HCT116 (cell line): ENCODE measurements at regions not wholly inside any gene's neighbourhood (a gene's known extent, or its start where the extent isn't known, plus 50 kb on each side); places are given as distances from the start of the nearest gene placed in this dataset.

Source experiments
- ATAC-seq: fragments of 200-7000 bp; cut with Tn5 transposase; 2 replicates; pipeline ENCODE4 v1.9.1; 2020; ENCODE audit warnings: mild to moderate bottlenecking, moderate library complexity
- BruUV-seq: library from RNA; stranded (reverse); fragments of 400-500 nt; replicated peaks from 2 replicates; lab custom pipeline; 2021; lab: Mats Ljungman, UMichigan
- CTCF ChIA-PET: fragments of 300-600 bp; sonication (Branson Sonifier 250); formaldehyde crosslinking; loops from one replicate; lab custom pipeline; 2021; ENCODE audit warnings: antibody characterized with exemption; lab: Charles Lee
- POLR2A ChIA-PET: fragments of 300-600, 350-600 bp; sonication (Branson Sonifier 250); formaldehyde crosslinking; loops from one replicate; lab custom pipeline; 2021; ENCODE audit warnings: antibody characterized with exemption; lab: Charles Lee
- RAD21 ChIA-PET, 2 experiments: fragments of 300-600 bp; sonication (Branson Sonifier 250); formaldehyde crosslinking; loops; one replicate each; lab custom pipeline; 2023; ENCODE audit warnings: low total read pairs in 2 of 2; ENCODE audit not compliant: uncharacterized antibody in 2 of 2, unreplicated experiment in 2 of 2, low non-redundant PET in 1 of 2; lab: Charles Lee
- DNase-seq: peaks from one replicate; pipeline ENCODE4 v3.0.0-alpha.2; 2010; ENCODE audit warnings: low read depth, low spot score
- H2AFZ ChIP-seq: fragments of 200-600 bp; shearing (Covaris generic), sonication (generic); 2 replicates; pipeline ENCODE4 v1.6.1; 2017; ENCODE audit warnings: low read depth, mixed run types, mixed read lengths, antibody characterized with exemption, low read length; ENCODE audit not compliant: poor library complexity, severe bottlenecking
- H3K27ac ChIP-seq: 2 replicates; pipeline ENCODE4 v1.5.1; 2012; ENCODE audit warnings: low read depth, low read length
- H3K27me3 ChIP-seq: fragments of 200-600 bp; sonication (generic); 2 replicates; pipeline ENCODE4 v1.6.1; 2016; ENCODE audit warnings: mixed run types, low read length, mixed read lengths; ENCODE audit not compliant: insufficient read depth
- H3K36me3 ChIP-seq, 2 experiments: fragments of 200-500 bp in 1 of 2; fragments of 200-600 bp in 1 of 2; sonication (Bioruptor generic) in 1 of 2; sonication (generic) in 1 of 2; 2 replicates each; pipeline versions ENCODE4 v1.5.1 to v1.6.1; 2014 to 2016; ENCODE audit warnings: low read length in 2 of 2, inconsistent platforms in 1 of 2, mixed read lengths in 1 of 2, mixed run types in 1 of 2; ENCODE audit not compliant: insufficient read depth in 2 of 2, control insufficient read depth in 1 of 2
- H3K4me1 ChIP-seq, 2 experiments: fragments of 200-600 bp in 1 of 2; sonication (generic) in 1 of 2; 2 replicates each; pipeline versions ENCODE4 v1.5.1 to v1.6.1; 2012 to 2017; ENCODE audit warnings: low read length in 2 of 2, inconsistent platforms in 1 of 2, mild to moderate bottlenecking in 1 of 2, mixed read lengths in 1 of 2, mixed run types in 1 of 2, moderate library complexity in 1 of 2; ENCODE audit not compliant: insufficient read depth in 2 of 2, control insufficient read depth in 1 of 2
- H3K4me2 ChIP-seq: fragments of 200-600 bp; sonication (generic); 2 replicates; pipeline ENCODE4 v1.6.1; 2017; ENCODE audit warnings: mixed run types, low read length, mixed read lengths
- H3K4me3 ChIP-seq, 2 experiments: fragments of 200-600 bp in 1 of 2; sonication (generic) in 1 of 2; replicated peaks in 1 of 2; 2 replicates each; pipeline ENCODE4 v1.5.1; 2011 to 2016; ENCODE audit warnings: low read length in 2 of 2, control low read depth in 1 of 2, low read depth in 1 of 2, mild to moderate bottlenecking in 1 of 2, mixed read lengths in 1 of 2, mixed run types in 1 of 2
- H3K79me2 ChIP-seq: fragments of 200-600 bp; sonication (generic); 2 replicates; pipeline ENCODE4 v1.6.1; 2017; ENCODE audit warnings: mild to moderate bottlenecking, mixed run types, low read length, moderate library complexity, mixed read lengths; ENCODE audit not compliant: insufficient read depth
- H3K9ac ChIP-seq: fragments of 200-600 bp; sonication (generic); 2 replicates; pipeline ENCODE4 v1.6.1; 2016; ENCODE audit warnings: low read length, mixed read lengths
- H3K9me2 ChIP-seq: fragments of 200-600 bp; sonication (generic), shearing (Covaris generic); 2 replicates; pipeline ENCODE4 v1.6.1; 2017; ENCODE audit warnings: mixed run types, mild to moderate bottlenecking, moderate library complexity; ENCODE audit not compliant: insufficient read depth
- H3K9me3 ChIP-seq, 2 experiments: fragments of 200-500 bp in 1 of 2; fragments of 200-600 bp in 1 of 2; sonication (Bioruptor generic) in 1 of 2; sonication (generic) in 1 of 2; 2 replicates each; pipeline ENCODE4 v1.6.1; 2014 to 2017; ENCODE audit warnings: low read length in 2 of 2, mixed read lengths in 2 of 2, inconsistent platforms in 1 of 2, low read depth in 1 of 2, mild to moderate bottlenecking in 1 of 2, mixed run types in 1 of 2, moderate library complexity in 1 of 2; ENCODE audit not compliant: control insufficient read depth in 1 of 2, insufficient read depth in 1 of 2
- H4K20me1 ChIP-seq: fragments of 200-600 bp; sonication (generic), shearing (Covaris generic); 2 replicates; pipeline ENCODE4 v1.6.1; 2017; ENCODE audit warnings: mixed run types, mild to moderate bottlenecking, moderate library complexity; ENCODE audit not compliant: insufficient read depth
- CEBPB ChIP-seq: IDR thresholded peaks from 2 replicates; pipeline ENCODE4 v1.6.1; 2012; ENCODE audit warnings: low read depth
- EGR1 ChIP-seq: IDR thresholded peaks from 2 replicates; pipeline ENCODE4 v1.6.1; 2012; ENCODE audit warnings: low read depth
- EZH2phosphoT487 ChIP-seq: fragments of 200-600 bp; IDR thresholded peaks from 2 replicates; pipeline ENCODE4 v1.6.1; 2018; ENCODE audit warnings: antibody characterized with exemption, borderline replicate concordance
- FOSL1 ChIP-seq: IDR thresholded peaks from 2 replicates; pipeline ENCODE4 v1.6.1; 2012; ENCODE audit warnings: low read depth
- POLR2A ChIP-seq: IDR thresholded peaks from 2 replicates; pipeline ENCODE4 v1.7.0; 2011; ENCODE audit warnings: borderline replicate concordance; ENCODE audit not compliant: insufficient read depth, insufficient read length; ENCODE audit errors: extremely low read depth
- RAD21 ChIP-seq: IDR thresholded peaks from 2 replicates; pipeline ENCODE4 v1.6.1; 2012; ENCODE audit warnings: low read depth, mild to moderate bottlenecking
- SP1 ChIP-seq: IDR thresholded peaks from 2 replicates; pipeline ENCODE4 v1.6.1; 2012; ENCODE audit warnings: low read depth
- YY1 ChIP-seq: IDR thresholded peaks from 2 replicates; pipeline ENCODE4 v1.6.1; 2011; ENCODE audit warnings: low read length, low read depth, moderate library complexity, mild to moderate bottlenecking; ENCODE audit not compliant: insufficient replicate concordance; ENCODE audit errors: extremely low read depth
- ZNF274 ChIP-seq: fragments of 200-500 bp; sonication (Bioruptor generic); IDR thresholded peaks from 2 replicates; pipeline ENCODE4 v1.6.1; 2014; ENCODE audit warnings: mild to moderate bottlenecking, low read depth, low read length, inconsistent platforms
- intact Hi-C: fragments of 100-400 bp; cut with micrococcal nuclease; formaldehyde crosslinking; loops from 2 replicates; pipeline ENCODE4 v1.10.0; 2022
- TF ChIP-seq, protein P1 (sequence below): IDR thresholded peaks from 2 replicates; pipeline ENCODE4 v1.6.1; 2012
- TF ChIP-seq, protein P2 (sequence below): IDR thresholded peaks from 2 replicates; pipeline ENCODE4 v1.6.1; 2012; ENCODE audit warnings: low read depth

DNA sequence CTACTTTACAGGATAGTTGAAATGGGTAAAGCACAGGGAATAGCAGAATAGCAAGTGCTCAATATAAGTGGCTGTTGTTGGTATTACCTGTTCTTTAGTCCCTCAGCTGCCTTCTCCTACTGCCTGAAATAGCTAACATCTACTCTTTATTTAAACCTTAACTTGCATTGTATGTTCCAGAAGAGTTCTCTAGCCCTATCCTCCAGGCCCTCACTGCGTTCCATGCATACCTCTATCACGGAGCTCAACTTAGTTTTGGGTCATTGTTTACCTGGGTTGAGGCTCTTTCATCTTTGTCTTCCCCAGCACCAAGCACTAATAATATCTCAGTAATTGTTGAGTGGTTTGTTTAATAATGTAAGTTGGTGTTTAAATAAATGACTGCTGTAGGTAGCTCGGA lies 242.2 kb upstream of the FANCL start:
- no peak overlapping the region for H2AFZ ChIP-seq
- no peaks in the 10 kb centered on the region for H3K27me3 ChIP-seq
- BruUV-seq = no TSS peak
- H3K9me3 ChIP-seq = no peaks in the 10 kb centered on the region
- DNase-seq (no peak), ATAC-seq (no peak)
- no peak overlapping the region for H3K27ac ChIP-seq
- H3K79me2 ChIP-seq = no peaks in the 10 kb centered on the region
- no peak overlapping the region for H3K4me3 ChIP-seq
- no peaks in the 10 kb centered on the region for H4K20me1 ChIP-seq
- ChIA-PET RAD21 (no interaction called here), POLR2A (no interaction called here), CTCF (no interaction called here)
- H3K4me2 ChIP-seq = no peak overlapping the region
- no peaks in the 10 kb centered on the region for H3K36me3 ChIP-seq
- H3K9ac ChIP-seq = no peak overlapping the region
- H3K4me1 ChIP-seq = no peaks in the 10 kb centered on the region
- H3K9me2 ChIP-seq = no peaks in the 10 kb centered on the region
- TF ChIP-seq SP1 (no peak), CEBPB (no peak), EGR1 (no peak), FOSL1 (no peak), POLR2A (no peak), ZNF274 (no peak), YY1 (no peak), EZH2phosphoT487 (no peak), RAD21 (no peak)
- TF ChIP-seq, protein P1, sequence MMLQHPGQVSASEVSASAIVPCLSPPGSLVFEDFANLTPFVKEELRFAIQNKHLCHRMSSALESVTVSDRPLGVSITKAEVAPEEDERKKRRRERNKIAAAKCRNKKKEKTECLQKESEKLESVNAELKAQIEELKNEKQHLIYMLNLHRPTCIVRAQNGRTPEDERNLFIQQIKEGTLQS = no peak
- TF ChIP-seq, protein P2, sequence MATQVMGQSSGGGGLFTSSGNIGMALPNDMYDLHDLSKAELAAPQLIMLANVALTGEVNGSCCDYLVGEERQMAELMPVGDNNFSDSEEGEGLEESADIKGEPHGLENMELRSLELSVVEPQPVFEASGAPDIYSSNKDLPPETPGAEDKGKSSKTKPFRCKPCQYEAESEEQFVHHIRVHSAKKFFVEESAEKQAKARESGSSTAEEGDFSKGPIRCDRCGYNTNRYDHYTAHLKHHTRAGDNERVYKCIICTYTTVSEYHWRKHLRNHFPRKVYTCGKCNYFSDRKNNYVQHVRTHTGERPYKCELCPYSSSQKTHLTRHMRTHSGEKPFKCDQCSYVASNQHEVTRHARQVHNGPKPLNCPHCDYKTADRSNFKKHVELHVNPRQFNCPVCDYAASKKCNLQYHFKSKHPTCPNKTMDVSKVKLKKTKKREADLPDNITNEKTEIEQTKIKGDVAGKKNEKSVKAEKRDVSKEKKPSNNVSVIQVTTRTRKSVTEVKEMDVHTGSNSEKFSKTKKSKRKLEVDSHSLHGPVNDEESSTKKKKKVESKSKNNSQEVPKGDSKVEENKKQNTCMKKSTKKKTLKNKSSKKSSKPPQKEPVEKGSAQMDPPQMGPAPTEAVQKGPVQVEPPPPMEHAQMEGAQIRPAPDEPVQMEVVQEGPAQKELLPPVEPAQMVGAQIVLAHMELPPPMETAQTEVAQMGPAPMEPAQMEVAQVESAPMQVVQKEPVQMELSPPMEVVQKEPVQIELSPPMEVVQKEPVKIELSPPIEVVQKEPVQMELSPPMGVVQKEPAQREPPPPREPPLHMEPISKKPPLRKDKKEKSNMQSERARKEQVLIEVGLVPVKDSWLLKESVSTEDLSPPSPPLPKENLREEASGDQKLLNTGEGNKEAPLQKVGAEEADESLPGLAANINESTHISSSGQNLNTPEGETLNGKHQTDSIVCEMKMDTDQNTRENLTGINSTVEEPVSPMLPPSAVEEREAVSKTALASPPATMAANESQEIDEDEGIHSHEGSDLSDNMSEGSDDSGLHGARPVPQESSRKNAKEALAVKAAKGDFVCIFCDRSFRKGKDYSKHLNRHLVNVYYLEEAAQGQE = no peak
- intact Hi-C loops = no loop called here
